ENCODE measurements at regions not wholly inside any gene's neighbourhood (a gene's known extent, or its start where the extent isn't known, plus 50 kb on each side); places are given as distances from the start of the nearest gene placed in this dataset.

- no peaks in the 10 kb centered on the region for H3K36me3 ChIP-seq (ENCODE audit: control insufficient read depth, insufficient read depth, low read length)
- H3K27me3 ChIP-seq (replicated peaks; ENCODE audit: control insufficient read depth, insufficient read depth, low read length), result no peaks in the 10 kb centered on the region
- no peak overlapping the region for H3K4me3 ChIP-seq (replicated peaks; ENCODE audit: low read depth, low read length)
- no peak for TF ChIP-seq CTCF (IDR thresholded peaks at IDR 0.05; ENCODE audit: insufficient read depth, low read length, poor library complexity, severe bottlenecking)
- DNase-seq (ENCODE audit: extremely low read depth, insufficient read length), result no peak
Measured at GRCh38 chr1:79376106-79376505, 369.6 kb upstream of the ADGRL4 start.

GRCh38 chr1:79375352-79375751, 368.8 kb upstream of the ADGRL4 start:
- no peak for TF ChIP-seq CTCF (IDR thresholded peaks at IDR 0.05; ENCODE audit: insufficient read depth, low read length, poor library complexity, severe bottlenecking)
- Histone ChIP-seq H3K4me3 (replicated peaks; ENCODE audit: low read depth, low read length) (no peak overlapping the region), H3K36me3 (ENCODE audit: control insufficient read depth, insufficient read depth, low read length) (no peaks in the 10 kb centered on the region), H3K27me3 (replicated peaks; ENCODE audit: control insufficient read depth, insufficient read depth, low read length) (no peaks in the 10 kb centered on the region)
- DNase-seq (ENCODE audit: extremely low read depth, insufficient read length), result no peak

GRCh38 chr1:79374397-79374796, 367.9 kb upstream of the ADGRL4 start:
- Histone ChIP-seq H3K4me3 (replicated peaks; ENCODE audit: low read depth, low read length) (no peak overlapping the region), H3K27me3 (replicated peaks; ENCODE audit: control insufficient read depth, insufficient read depth, low read length) (no peaks in the 10 kb centered on the region), H3K36me3 (ENCODE audit: control insufficient read depth, insufficient read depth, low read length) (no peaks in the 10 kb centered on the region)
- no peak for TF ChIP-seq CTCF (IDR thresholded peaks at IDR 0.05; ENCODE audit: insufficient read depth, low read length, poor library complexity, severe bottlenecking)
- DNase-seq (ENCODE audit: extremely low read depth, insufficient read length), result no peak

GRCh38 chr1:79373481-79374125, 367.1 kb upstream of the ADGRL4 start:
- Histone ChIP-seq H3K27me3 (replicated peaks; ENCODE audit: control insufficient read depth, insufficient read depth, low read length) (no peaks in the 10 kb centered on the region), H3K4me3 (replicated peaks; ENCODE audit: low read depth, low read length) (no peak overlapping the region), H3K36me3 (ENCODE audit: control insufficient read depth, insufficient read depth, low read length) (no peaks in the 10 kb centered on the region)
- TF ChIP-seq CTCF (IDR thresholded peaks at IDR 0.05; ENCODE audit: insufficient read depth, low read length, poor library complexity, severe bottlenecking), result no peak
- no peak for DNase-seq (ENCODE audit: extremely low read depth, insufficient read length)

- DNase-seq (ENCODE audit: extremely low read depth, insufficient read length), result no peak
- no peaks in the 10 kb centered on the region for H3K36me3 ChIP-seq (ENCODE audit: control insufficient read depth, insufficient read depth, low read length)
- no peaks in the 10 kb centered on the region for H3K27me3 ChIP-seq (replicated peaks; ENCODE audit: control insufficient read depth, insufficient read depth, low read length)
- no peak for TF ChIP-seq CTCF (IDR thresholded peaks at IDR 0.05; ENCODE audit: insufficient read depth, low read length, poor library complexity, severe bottlenecking)
- H3K4me3 ChIP-seq (replicated peaks; ENCODE audit: low read depth, low read length), result no peak overlapping the region
Measured at GRCh38 chr1:79371802-79372201, 365.3 kb upstream of the ADGRL4 start.

GRCh38 chr1:79369091-79369490, 362.6 kb upstream of the ADGRL4 start:
- no peak for DNase-seq (ENCODE audit: extremely low read depth, insufficient read length)
- H3K27me3 ChIP-seq (replicated peaks; ENCODE audit: control insufficient read depth, insufficient read depth, low read length), result no peaks in the 10 kb centered on the region
- no peak for TF ChIP-seq CTCF (IDR thresholded peaks at IDR 0.05; ENCODE audit: insufficient read depth, low read length, poor library complexity, severe bottlenecking)

More at GRCh38 chr1:79369091-79369490, 362.6 kb upstream of the ADGRL4 start:
- no peak overlapping the region for H3K4me3 ChIP-seq (replicated peaks; ENCODE audit: low read depth, low read length)
- H3K36me3 ChIP-seq (ENCODE audit: control insufficient read depth, insufficient read depth, low read length), result no peaks in the 10 kb centered on the region

Measured in GM06990 (cell line).